Muscle of leg (tissue), 3 donors: ENCODE measurements at regions not wholly inside any gene's neighbourhood (a gene's known extent, or its start where the extent isn't known, plus 50 kb on each side); places are given as distances from the start of the nearest gene placed in this dataset.

ENCODE experiments used
- DNase-seq: peaks from one replicate; pipeline ENCODE4 v3.0.0; 2013
- H3K27ac ChIP-seq: one replicate; pipeline ENCODE4 v1.5.1; 2013; ENCODE audit warnings: mild to moderate bottlenecking, low read length, control low read depth
- H3K27me3 ChIP-seq: one replicate; pipeline ENCODE4 v1.6.1; 2013; ENCODE audit warnings: low read length; ENCODE audit not compliant: control insufficient read depth, insufficient read depth
- H3K36me3 ChIP-seq: one replicate; pipeline ENCODE4 v1.6.1; 2013; ENCODE audit warnings: low read length; ENCODE audit not compliant: control insufficient read depth, insufficient read depth
- H3K4me1 ChIP-seq: one replicate; pipeline ENCODE4 v1.6.1; 2013; ENCODE audit warnings: low read length; ENCODE audit not compliant: control insufficient read depth, insufficient read depth
- H3K4me3 ChIP-seq: one replicate; pipeline ENCODE4 v1.5.1; 2013; ENCODE audit warnings: low read length, control low read depth
- H3K9me3 ChIP-seq: replicated peaks from 2 replicates; pipeline ENCODE4 v1.6.1; 2013; ENCODE audit warnings: low read depth, low read length; ENCODE audit not compliant: control insufficient read depth
- WGBS: methylation state at CpG from one replicate; pipeline ENCODE4 v1.1.5; 2013; ENCODE audit warnings: missing lambda C conversion rate; ENCODE audit not compliant: insufficient coverage; 5-methylcytosine and 5-hydroxymethylcytosine counted together

DNA sequence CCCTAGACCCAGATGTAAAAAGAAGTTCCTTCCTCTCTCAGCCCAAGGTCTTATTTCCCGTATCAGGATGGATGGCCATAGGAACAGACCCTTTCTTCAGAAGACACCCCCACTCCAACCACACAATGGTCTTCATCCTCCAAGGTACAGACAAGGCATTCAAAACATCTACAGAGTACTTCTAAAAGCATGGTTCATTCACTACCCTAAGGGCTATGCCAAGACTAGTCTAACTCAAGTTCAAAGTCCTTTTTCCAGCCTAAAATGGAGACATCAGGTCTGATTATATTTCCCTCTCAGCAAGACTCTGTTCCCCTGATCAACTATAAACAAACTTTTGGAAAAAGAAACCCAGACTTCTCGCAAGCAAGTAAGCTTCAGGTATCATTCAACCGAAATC lies 388.9 kb downstream of the NPIPA8 start:
- no peaks in the 10 kb centered on the region for H3K9me3 ChIP-seq
- no peaks in the 10 kb centered on the region for H3K27me3 ChIP-seq
- H3K36me3 ChIP-seq, result no peaks in the 10 kb centered on the region
- DNase-seq, result no peak
- no peak overlapping the region for H3K27ac ChIP-seq
- H3K4me1 ChIP-seq, result peaks cover 3% of the 10 kb centered on the region
- H3K4me3 ChIP-seq, result no peak overlapping the region
- 92% methylated on average over 2 of the region's 3 CpGs for WGBS

DNA sequence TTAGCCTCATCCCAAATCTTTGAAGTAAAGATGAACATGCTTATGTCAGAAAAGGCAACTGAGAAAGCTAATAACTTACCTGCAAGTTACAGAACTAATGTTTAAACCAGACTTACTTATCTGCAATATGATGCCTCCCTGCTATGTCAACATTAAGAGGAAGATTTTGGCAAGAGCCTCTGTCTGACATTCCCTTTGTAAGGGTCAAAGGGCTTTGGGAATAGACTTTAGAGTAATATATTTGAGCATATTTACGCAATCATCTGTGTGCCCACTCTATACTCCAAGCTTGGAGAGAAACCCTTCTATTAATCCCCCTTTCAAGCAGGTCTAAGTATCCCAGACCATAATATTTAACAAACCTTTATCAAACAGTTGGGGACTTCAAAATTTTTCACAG lies 389.4 kb downstream of the NPIPA8 start:
- no peak overlapping the region for H3K27ac ChIP-seq
- H3K4me3 ChIP-seq, result no peak overlapping the region
- H3K9me3 ChIP-seq, result no peaks in the 10 kb centered on the region
- H3K27me3 ChIP-seq, result no peaks in the 10 kb centered on the region
- WGBS, result no CpG with 5 or more reads among the region's 1 CpG
- DNase-seq, result no peak
- H3K36me3 ChIP-seq, result no peaks in the 10 kb centered on the region
- peaks cover 3% of the 10 kb centered on the region for H3K4me1 ChIP-seq

- H3K36me3 ChIP-seq, result no peaks in the 10 kb centered on the region
- no CpG with 5 or more reads among the region's 5 CpGs for WGBS
- H3K27ac ChIP-seq, result no peak overlapping the region
- DNase-seq, result no peak
- H3K4me3 ChIP-seq, result no peak overlapping the region
- no peaks in the 10 kb centered on the region for H3K27me3 ChIP-seq
- H3K9me3 ChIP-seq, result no peaks in the 10 kb centered on the region
- peaks cover 2% of the 10 kb centered on the region for H3K4me1 ChIP-seq
Observed at GRCh38 chr16:17945080-17945601, 391.4 kb downstream of the NPIPA8 start.

DNA sequence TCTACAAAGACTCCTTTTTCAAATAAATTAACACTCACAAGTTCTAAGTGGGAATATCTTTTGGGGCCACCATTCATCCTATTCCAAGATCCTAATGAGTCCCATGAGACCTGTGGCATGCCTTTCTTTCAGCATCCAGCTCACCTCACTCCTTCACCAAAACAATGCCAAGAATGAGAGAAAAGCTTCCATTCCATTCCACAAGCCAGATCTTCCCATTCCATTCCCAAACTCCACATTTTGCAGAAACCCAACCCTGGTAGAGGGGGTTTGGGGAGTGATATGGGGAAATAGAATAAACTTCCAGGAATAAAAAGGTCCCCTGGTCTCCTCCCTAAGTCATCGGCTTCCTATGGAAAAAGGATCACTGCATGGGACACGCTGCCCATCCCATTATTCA lies 392.2 kb downstream of the NPIPA8 start:
- DNase-seq, result no peak
- Histone ChIP-seq H3K27me3 (no peaks in the 10 kb centered on the region), H3K27ac (no peak overlapping the region), H3K9me3 (no peaks in the 10 kb centered on the region), H3K4me3 (no peak overlapping the region), H3K36me3 (no peaks in the 10 kb centered on the region), H3K4me1 (peaks cover 4% of the 10 kb centered on the region)
- 65% methylated on average over 2 of the region's 2 CpGs for WGBS

- Histone ChIP-seq H3K36me3 (no peaks in the 10 kb centered on the region), H3K27me3 (no peaks in the 10 kb centered on the region), H3K4me1 (peaks cover 6% of the 10 kb centered on the region), H3K4me3 (no peak overlapping the region), H3K27ac (no peak overlapping the region), H3K9me3 (no peaks in the 10 kb centered on the region)
- 58% methylated on average over 3 of the region's 12 CpGs for WGBS
- DNase-seq, result no peak
Observed at GRCh38 chr16:17942067-17942466, 394.5 kb downstream of the NPIPA8 start.

DNA sequence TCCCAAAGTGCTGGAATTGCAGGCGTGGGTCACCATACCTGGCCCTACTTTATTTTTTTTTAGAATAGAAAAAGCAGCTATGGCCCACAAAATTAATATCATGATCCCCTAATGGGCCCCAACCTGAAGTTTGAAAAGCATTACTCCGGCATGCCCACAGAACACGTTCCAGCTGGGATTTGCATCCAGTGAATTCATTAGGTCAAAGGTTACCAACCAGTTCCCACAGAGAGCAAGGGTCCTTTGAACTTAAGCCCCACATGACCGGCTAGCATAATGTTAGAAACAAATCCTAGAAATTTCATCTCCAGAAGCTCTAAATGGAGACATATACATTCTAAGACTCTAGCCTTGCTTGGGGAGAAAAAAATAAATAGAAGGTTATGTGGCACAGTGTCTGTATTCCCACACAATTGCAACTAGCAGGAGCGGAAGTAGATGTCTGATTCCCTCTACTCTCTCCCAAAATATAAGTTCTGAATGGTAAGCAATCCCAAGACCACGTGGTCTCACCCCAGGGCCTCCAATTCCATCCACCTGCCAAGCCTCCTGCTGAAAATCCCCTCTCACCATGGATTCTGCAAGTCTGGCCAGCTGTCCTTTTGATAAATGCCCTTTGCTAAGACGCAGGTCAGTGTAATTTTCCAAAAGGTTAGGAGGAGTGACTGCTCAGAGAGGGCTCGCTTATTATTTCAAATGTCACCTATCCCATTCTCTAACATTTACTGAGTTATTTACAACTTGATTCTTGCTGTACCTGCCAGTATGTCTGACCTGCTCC lies 395.8 kb downstream of the NPIPA8 start:
- no peak overlapping the region for H3K4me3 ChIP-seq
- H3K27ac ChIP-seq, result no peak overlapping the region
- WGBS, result 83% methylated on average over 1 of the region's 8 CpGs
- H3K36me3 ChIP-seq, result no peaks in the 10 kb centered on the region
- H3K27me3 ChIP-seq, result no peaks in the 10 kb centered on the region
- H3K9me3 ChIP-seq, result no peaks in the 10 kb centered on the region
- peaks cover 6% of the 10 kb centered on the region for H3K4me1 ChIP-seq
- DNase-seq, result no peak

GRCh38 chr16:17939723-17940122 lies 396.8 kb downstream of the NPIPA8 start:
- WGBS, result 100% methylated on average over 1 of the region's 4 CpGs
- Histone ChIP-seq H3K27me3 (no peaks in the 10 kb centered on the region), H3K9me3 (no peaks in the 10 kb centered on the region), H3K4me3 (no peak overlapping the region), H3K27ac (no peak overlapping the region), H3K4me1 (peaks cover 6% of the 10 kb centered on the region), H3K36me3 (no peaks in the 10 kb centered on the region)
- no peak for DNase-seq

DNA sequence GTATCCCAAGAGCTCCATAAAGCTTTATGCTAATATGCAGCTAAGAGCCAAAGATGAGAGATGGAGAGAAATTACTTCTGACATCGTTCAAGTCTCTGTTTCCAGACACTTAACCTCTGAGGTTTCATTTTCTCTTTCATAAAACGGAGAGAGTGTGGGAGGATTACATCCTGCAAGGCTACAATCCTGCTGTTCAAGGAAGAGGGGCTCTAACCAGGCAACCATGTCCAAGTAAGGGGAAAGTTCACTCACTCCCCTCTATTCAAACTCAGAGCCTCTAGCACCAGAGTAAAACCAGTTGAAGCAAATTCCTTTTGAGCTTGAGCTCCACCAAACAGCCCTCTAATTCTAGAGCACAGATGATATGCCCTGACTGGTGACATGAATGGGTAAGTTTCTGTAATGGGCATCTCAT lies 397.4 kb downstream of the NPIPA8 start:
- DNase-seq, result peak; percentile 50
- peaks cover 6% of the 10 kb centered on the region for H3K4me1 ChIP-seq
- no peak overlapping the region for H3K4me3 ChIP-seq
- no CpG with 5 or more reads among the region's 2 CpGs for WGBS
- H3K27ac ChIP-seq, result no peak overlapping the region
- no peaks in the 10 kb centered on the region for H3K27me3 ChIP-seq
- no peaks in the 10 kb centered on the region for H3K36me3 ChIP-seq
- no peaks in the 10 kb centered on the region for H3K9me3 ChIP-seq

DNA sequence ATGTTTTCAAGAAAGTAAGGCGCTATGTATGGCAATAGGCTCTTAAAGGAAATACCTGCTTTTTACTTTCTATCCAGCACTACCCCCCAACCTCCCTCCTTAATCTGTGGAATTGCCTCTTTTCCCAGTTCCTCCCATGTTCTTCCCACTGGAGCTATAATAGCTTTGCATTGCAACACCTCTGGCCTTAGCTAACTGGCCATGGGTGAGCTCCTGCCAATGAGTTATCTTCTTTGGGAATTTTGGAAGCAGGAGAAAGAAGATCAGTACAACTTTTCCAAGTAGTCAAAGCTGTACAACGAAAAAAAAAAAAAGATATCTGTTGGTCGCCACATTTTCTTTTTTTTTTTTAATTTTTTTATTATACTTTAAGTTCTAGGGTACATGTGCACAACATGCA lies 398.0 kb downstream of the NPIPA8 start:
- DNase-seq, result peak; percentile 22
- Histone ChIP-seq H3K27me3 (no peaks in the 10 kb centered on the region), H3K36me3 (no peaks in the 10 kb centered on the region), H3K27ac (no peak overlapping the region), H3K9me3 (no peaks in the 10 kb centered on the region), H3K4me1 (peaks cover 6% of the 10 kb centered on the region), H3K4me3 (no peak overlapping the region)
- no CpG with 5 or more reads among the region's 3 CpGs for WGBS

DNA sequence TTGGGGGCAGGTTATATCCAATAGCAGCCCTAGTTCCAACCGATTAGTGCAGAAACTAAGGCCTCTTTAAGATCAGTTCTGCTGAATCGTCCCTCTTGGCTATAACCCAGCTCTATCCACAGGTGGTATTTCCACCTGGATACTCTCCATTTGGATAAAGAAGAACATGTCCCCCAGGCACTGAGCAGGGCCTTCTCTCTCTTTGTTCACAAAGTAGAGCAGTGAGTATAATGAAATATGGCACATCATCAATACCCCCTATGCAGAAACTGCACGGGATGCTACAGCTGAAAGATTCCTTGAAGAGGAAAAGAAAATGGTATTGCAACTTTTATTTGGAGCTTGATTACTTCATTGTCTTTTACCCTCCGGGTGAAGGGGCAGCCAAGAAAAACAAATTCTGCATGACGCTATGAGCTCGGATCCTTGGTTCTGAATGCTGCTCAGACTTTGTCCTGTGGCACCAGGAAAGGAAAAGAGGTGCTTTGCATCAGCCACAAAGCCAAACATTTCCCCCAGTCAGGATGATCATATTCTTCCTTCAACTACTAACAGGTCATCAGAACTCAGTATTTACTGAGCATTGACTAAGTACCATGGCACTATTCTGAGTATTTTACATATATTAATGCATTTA lies 399.7 kb downstream of the NPIPA8 start:
- Histone ChIP-seq H3K27ac (no peak overlapping the region), H3K9me3 (no peaks in the 10 kb centered on the region), H3K36me3 (no peaks in the 10 kb centered on the region), H3K27me3 (no peaks in the 10 kb centered on the region), H3K4me1 (peaks cover 6% of the 10 kb centered on the region), H3K4me3 (no peak overlapping the region)
- DNase-seq, result no peak
- 66% methylated on average over 5 of the region's 6 CpGs for WGBS
